ENCODE measurements at regions not wholly inside any gene's neighbourhood (a gene's known extent, or its start where the extent isn't known, plus 50 kb on each side); places are given as distances from the start of the nearest gene placed in this dataset.

DNA sequence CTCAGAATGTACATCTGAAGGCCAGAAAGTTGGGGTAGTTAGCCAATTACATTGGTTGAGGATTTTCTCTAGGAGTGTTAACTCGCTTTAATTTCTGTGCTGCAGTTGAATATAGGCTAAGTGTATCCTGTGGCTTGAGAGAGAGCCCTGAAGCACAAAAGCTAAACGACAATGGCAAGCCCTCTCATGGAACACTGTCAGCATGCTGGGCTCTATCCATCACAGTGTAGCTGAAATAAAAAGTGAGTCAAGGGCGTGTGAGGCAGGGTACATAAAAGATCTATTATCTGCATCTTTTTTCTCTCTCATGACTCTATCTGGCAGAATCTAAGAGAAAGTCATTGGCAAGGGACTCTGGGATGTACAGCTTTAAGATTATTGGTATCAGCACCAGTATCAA lies 254.2 kb upstream of the GRIA1 start:
- TF ChIP-seq, protein P1, sequence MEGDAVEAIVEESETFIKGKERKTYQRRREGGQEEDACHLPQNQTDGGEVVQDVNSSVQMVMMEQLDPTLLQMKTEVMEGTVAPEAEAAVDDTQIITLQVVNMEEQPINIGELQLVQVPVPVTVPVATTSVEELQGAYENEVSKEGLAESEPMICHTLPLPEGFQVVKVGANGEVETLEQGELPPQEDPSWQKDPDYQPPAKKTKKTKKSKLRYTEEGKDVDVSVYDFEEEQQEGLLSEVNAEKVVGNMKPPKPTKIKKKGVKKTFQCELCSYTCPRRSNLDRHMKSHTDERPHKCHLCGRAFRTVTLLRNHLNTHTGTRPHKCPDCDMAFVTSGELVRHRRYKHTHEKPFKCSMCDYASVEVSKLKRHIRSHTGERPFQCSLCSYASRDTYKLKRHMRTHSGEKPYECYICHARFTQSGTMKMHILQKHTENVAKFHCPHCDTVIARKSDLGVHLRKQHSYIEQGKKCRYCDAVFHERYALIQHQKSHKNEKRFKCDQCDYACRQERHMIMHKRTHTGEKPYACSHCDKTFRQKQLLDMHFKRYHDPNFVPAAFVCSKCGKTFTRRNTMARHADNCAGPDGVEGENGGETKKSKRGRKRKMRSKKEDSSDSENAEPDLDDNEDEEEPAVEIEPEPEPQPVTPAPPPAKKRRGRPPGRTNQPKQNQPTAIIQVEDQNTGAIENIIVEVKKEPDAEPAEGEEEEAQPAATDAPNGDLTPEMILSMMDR (IDR thresholded peaks at IDR 0.05; ENCODE audit: insufficient read depth, low read length, poor library complexity, severe bottlenecking): no peak
- TF ChIP-seq EZH2phosphoT487 (conservative IDR thresholded peaks at IDR 0.05; ENCODE audit: low read length): no peak

Data from SU-DHL-6 (cell line).